ENCODE measurements at regions not wholly inside any gene's neighbourhood (a gene's known extent, or its start where the extent isn't known, plus 50 kb on each side); places are given as distances from the start of the nearest gene placed in this dataset.

- TF ChIP-seq CTCF (IDR thresholded peaks at IDR 0.05) (peak in 5 of 12 donors; percentile 16 to 39 (median 33)), POLR2A (IDR thresholded peaks at IDR 0.05) (no peak)
These were observed 83.2 kb upstream of the KIF5B start for GRCh38 chr10:32139223-32140073.

Data from heart left ventricle (tissue), 13 donors.